ENCODE measurements at regions not wholly inside any gene's neighbourhood (a gene's known extent, or its start where the extent isn't known, plus 50 kb on each side); places are given as distances from the start of the nearest gene placed in this dataset.
A peak's percentile ranks its signal among the peaks of the same experiment; 100 is the strongest.
"Not testable (repeated sequence)": the region's sequence is repeated elsewhere in the genome, so short reads cannot be mapped to it uniquely, and the experiment has no call there.

DNA sequence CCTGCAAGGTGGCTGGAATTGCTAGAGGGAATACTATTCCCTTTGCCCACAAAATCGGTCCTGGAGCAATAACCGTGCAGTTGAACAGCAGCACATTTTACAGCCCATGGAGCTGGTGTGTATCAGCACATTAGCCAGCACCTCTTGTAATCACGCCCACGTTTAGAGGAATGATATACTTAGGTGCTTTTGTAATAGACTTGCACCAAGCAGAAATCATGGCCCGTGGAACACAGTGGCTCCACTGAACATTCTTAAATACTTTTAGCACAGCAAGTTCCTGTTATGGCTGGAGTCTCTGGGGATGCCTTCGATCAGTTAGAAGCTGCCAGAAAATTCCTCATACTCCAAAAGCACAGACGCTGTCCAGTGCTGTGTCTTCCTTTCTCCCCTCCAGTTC lies 218.1 kb upstream of the FAM78B start:
- DNase-seq (ENCODE audit: low read depth in 4 of 4, low spot score in 3 of 4), result no peak

DNA sequence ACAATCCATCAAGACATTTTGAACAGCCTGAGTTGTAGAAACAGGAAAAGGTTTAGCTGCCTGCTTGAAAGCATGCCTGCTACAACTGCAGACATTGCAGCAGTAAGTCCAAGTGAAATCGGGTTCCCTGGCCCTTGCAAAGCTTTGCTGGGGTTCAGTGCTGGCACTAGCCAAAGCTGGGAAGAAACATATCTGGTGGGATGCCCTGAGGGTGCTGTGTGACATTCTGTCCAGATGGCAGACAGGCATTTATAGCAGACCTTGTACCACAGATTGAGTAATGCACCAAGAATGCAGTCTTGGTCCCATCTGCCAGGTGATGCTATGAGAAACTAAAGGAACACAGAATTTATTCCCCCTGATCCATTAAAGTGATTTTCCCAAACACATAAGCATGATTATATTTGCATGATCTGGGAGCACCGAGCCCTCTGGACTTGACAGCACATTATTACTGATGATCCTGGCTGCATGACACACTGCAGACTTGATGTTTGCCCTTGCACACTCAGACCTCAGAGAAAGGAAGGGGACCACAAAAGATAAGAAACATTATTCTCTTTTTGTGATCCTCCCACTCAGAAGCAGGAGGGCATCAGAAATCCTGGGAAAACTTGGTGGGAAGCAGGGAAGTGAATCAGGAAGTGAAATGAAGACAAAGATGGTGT lies 223.7 kb upstream of the FAM78B start:
- DNase-seq (ENCODE audit: low read depth in 4 of 4, low spot score in 3 of 4), result no peak

GRCh38 chr1:166391279-166392066 lies 224.7 kb upstream of the FAM78B start:
- no peak for DNase-seq (ENCODE audit: low read depth in 4 of 4, low spot score in 3 of 4)

- no peak for DNase-seq (ENCODE audit: low read depth in 4 of 4, low spot score in 3 of 4)
Observed at GRCh38 chr1:166395729-166396128, 228.9 kb upstream of the FAM78B start.

DNA sequence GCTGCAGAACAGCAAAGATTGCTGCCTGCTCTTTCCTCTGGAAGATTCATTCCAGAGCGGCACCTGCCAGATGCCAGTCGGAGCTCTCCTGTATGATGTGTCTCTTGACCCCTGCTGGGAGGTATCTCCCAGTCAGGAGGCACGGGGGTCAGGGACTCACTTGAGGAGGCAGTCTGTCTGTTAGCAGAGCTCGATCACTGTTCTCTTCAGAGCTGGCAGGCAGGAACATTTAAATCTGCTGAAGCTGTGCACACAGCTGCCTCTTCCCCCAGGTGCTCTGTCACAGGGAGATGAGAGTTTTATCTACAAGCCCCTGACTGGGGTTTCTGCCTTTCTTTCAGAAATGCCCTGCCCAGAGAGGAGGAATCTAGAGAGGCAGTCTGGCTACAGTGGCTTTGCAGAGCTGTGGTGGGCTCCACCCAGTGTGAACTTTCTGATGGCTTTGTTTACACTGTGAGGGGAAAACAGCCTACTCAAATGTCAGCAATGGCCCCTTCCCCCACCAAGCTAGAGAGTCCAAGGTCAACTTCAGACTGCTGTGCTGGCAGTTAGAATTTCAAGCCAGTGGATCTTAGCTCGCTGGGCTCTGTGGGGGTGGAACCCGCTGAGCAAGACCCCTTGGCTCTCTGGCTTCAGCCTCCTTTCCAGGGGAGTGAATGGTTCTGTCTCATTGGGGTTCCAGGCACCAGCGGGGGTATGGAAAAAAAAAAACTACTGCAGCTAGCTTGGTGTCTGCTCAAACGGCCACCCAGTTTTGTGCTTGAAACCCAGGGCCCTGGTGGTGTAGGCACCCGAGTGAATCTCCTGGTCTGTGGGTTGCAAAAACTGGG lies 242.7 kb upstream of the FAM78B start:
- peak in 1 of 4 donors; percentile 3 for DNase-seq (ENCODE audit: low read depth in 4 of 4, low spot score in 3 of 4)

- DNase-seq (ENCODE audit: low read depth in 4 of 4, low spot score in 3 of 4), result no peak
Observed at GRCh38 chr1:166410083-166410385, 243.2 kb upstream of the FAM78B start.

GRCh38 chr1:166416831-166417230 lies 250.0 kb upstream of the FAM78B start:
- DNase-seq (ENCODE audit: low read depth in 4 of 4, low spot score in 3 of 4), result not testable (repeated sequence)

DNA sequence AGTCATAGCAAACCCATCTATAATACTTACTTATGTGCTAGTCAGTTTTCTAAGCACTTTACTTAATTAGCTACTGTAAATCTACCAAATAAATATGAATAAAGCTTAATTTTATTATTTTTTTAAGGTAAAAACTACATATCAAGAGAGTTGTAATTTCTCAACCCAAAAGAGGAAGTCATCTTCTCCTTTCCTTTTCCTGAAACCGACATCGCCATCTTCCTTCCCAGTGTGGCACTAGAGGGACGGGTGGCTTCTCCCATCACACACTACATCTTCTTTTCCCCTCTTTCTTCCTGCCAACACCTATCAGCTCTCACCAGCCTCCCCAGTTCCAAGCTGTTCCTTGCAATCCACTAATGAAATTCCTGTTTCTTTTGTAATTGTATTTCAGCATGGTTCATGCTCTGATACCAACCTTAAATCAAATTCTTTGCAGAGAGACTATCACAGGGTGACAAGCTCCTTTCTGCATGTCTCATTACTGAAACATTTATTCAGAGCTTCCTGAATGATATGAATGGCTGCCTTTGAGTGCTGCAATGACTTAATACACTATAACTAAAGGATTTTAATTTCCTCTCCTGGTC lies 251.6 kb upstream of the FAM78B start:
- no peak for DNase-seq (ENCODE audit: low read depth in 4 of 4, low spot score in 3 of 4)

GRCh38 chr1:166422586-166422985 lies 255.8 kb upstream of the FAM78B start:
- DNase-seq (ENCODE audit: low read depth in 4 of 4, low spot score in 3 of 4), result not testable (repeated sequence)

DNA sequence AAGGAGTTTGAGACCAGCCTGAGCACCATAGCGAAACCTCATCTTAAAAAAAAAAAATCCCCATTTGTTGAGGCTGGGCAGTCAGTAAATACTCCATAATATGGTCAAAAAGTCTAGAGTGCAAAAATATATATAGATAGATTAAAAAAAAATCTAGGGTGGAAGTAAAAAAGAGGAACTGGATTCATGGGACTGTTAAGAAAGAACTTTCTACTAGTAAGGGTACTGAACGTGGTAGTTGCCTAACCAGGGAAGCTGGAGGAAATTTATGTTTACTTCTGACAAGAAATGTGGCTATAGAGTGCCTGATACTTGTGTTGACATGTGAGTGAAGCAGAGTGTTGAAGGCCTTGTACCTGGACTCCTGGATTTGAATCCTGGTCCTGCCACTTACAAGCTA lies 265.9 kb upstream of the FAM78B start:
- DNase-seq (ENCODE audit: low read depth in 4 of 4, low spot score in 3 of 4), result no peak

- peak in 2 of 4 donors; percentile 14 for DNase-seq (ENCODE audit: low read depth in 4 of 4, low spot score in 3 of 4)
Observed at GRCh38 chr1:166433404-166434304, 266.9 kb upstream of the FAM78B start.

DNA sequence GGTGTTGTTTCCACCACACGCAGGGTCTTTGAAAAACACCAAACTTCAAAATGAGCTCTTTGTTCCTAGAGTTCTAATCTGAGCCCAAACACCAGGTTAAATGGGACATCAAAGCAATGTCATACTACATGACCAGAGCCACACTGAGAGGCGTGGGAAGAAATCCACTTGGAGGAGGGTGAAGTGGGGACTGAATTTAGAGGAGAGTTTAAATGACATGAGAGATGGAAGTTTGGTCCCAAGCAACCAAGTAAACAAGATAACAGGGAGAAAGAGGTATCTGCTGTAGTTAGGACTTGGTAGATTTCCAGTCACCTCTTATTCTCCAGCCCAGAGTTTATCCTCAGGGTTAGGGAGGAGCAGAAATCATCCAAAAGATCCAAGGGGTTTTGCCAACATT lies 290.9 kb upstream of the FAM78B start:
- DNase-seq (ENCODE audit: low read depth in 4 of 4, low spot score in 3 of 4), result no peak

DNA sequence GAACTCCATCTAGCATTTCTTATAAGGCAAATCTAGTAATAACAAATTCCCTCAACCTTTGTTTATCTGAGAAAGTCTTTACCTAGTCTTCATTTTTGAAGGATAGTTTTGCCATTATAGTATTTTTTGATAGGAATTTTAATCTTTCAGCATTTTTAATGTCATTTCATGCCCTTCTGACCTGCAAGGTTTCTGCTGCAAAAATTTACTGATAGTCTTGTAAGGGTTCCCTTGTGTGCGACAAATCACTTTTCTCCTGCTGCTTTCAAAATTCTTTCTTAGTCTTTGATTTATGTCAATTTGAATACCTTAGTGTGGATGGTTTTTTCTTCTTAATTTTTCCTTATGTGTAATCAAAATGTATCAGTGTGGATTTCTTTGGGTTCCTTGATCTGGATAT lies 297.5 kb upstream of the FAM78B start:
- no peak for DNase-seq (ENCODE audit: low read depth in 4 of 4, low spot score in 3 of 4)

DNA sequence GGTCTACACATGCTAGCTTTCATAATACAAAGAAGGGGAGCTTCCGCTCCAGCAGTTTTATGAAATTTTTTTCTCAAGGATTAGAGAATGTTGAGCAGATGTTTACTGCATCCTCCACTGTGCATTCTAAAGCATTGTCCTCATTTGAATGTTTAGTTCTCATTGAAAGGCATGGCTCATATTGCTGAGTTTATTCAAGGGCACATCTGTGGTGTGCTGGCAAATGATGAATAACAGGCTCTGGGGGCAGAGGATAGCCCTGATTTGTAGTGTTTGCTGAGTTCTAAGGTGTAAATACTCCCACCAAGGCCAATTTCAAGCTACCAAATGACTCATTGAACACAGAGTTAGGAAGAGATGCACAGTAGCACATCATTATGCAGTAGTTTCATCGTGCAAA lies 303.2 kb upstream of the FAM78B start:
- no peak for DNase-seq (ENCODE audit: low read depth in 4 of 4, low spot score in 3 of 4)

- no peak for DNase-seq (ENCODE audit: low read depth in 4 of 4, low spot score in 3 of 4)
Observed at GRCh38 chr1:166470441-166470840, 303.6 kb upstream of the FAM78B start.

DNA sequence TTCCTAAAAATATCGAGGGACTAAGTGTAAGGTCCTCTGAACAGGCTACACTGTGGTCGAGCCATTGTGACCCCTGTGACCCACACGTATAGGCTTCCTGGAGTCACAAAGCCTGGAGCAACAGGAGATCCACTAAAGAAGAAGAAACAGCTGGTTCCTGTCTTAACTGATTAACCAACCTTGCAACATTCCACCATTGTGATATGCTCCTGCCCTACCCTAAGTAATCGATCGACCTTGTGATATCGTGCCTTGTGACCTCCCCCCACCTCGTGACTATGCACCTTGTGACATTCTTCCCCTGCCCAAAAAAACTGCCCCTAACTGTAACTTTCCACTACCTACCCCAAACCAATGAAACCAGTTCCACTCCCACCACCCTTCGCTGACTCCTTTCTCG lies 304.6 kb upstream of the FAM78B start:
- DNase-seq (ENCODE audit: low read depth in 4 of 4, low spot score in 3 of 4), result no peak

DNA sequence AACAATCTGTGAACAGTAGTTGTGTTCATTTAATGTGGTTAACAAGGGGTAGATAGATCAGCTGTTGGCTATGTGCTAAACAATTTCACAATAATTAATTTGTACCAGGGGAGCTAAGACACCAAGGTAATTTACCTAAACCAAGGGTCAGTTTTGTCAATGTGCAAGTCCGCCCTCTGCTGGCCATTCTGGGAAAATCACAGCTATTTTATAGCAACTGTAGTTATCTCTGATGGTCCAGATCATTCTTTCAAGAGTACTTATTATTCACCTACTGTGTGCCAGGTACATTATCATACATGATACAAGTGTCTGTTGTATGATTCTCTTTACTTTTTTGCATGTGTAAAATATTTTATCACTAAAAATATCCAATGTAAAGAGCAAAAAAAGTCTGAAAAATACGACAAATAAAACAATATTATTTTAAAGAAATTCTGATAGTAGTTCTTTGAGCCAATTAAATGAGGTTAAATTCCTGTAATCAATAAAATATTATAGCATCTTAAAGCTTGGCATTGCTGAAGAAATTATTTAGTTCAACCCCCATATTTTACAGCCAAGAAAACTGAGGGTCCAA lies 312.3 kb upstream of the FAM78B start:
- DNase-seq (ENCODE audit: low read depth in 4 of 4, low spot score in 3 of 4), result peak in 2 of 4 donors; percentile 21 to 31

DNA sequence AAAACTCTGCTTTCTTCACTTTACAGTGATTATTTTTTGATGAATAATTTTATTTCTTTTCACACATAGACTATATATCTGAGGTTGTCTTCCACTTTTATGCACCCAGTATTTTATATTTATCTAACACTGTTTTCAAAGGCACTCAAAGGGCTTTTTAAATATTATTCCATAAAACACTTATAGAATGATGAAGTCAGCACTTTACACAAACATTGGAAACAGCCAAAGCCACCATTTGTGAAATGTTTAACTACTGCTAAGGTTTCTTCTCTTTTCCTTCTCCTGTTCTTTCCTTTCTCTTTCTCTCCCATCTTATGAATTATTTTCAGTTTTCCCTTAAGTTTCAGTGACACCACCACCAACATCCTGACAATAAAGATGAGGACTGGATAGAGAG lies 317.7 kb upstream of the FAM78B start:
- DNase-seq (ENCODE audit: low read depth in 4 of 4, low spot score in 3 of 4), result no peak

DNA sequence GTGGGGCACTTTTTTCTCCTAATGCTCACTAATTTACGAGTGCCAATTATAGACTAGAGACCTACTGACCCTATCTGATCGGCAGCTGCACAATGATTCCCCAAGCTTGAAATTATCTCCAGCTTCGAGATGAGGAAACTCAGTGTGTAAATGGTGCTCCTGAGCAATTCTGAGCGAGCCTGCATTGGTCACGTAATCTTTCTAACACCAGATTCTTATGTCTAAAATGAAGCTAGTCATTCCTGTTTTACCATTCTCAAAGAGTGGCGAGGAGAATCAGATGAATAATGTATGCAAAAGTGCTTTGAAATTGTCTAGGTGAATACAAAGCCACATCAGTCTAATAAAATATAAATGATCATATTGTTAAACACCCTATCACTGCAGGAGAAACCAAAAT lies 318.1 kb upstream of the FAM78B start:
- no peak for DNase-seq (ENCODE audit: low read depth in 4 of 4, low spot score in 3 of 4)

DNA sequence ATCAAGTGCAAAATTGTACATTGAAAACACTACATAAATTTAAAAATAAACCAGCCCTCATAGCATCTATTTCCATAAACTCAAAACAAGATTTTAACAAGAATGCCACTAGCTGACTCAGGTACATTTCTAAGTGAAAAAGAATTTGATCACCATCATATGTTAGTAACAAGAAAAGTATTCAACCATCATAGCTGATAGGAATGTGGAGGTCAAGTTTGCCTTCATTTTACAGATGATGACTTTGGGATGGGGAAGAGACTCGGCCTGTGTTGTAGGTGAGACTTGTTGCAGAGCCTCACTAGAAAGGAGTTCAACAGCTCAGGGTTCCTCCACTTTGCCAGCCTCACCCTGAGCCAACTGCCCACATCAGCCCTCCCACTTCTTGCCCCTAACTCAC lies 318.8 kb upstream of the FAM78B start:
- DNase-seq (ENCODE audit: low read depth in 4 of 4, low spot score in 3 of 4), result no peak

Data from left renal pelvis (tissue), 4 donors.